ENCODE measurements at regions not wholly inside any gene's neighbourhood (a gene's known extent, or its start where the extent isn't known, plus 50 kb on each side); places are given as distances from the start of the nearest gene placed in this dataset.

GRCh38 chr6:55980627-55981211, 105.3 kb upstream of the BMP5 start:
- peak; percentile 66 for TF ChIP-seq CTCF (IDR thresholded peaks at IDR 0.05; ENCODE audit: extremely low read depth, insufficient read depth, missing control alignments)
- DNase-seq (ENCODE audit: low spot score): peak; percentile 24
- in situ Hi-C loops (cut with MboI; ENCODE audit: low pct_unique_long_range_greater_than_20kb, low sequenced_read_pairs, unreplicated experiment): loop anchor here (25.0 kb wide), 1 partner anchor 307 kb away; no protein-coding TSS in a partner anchor

DNA sequence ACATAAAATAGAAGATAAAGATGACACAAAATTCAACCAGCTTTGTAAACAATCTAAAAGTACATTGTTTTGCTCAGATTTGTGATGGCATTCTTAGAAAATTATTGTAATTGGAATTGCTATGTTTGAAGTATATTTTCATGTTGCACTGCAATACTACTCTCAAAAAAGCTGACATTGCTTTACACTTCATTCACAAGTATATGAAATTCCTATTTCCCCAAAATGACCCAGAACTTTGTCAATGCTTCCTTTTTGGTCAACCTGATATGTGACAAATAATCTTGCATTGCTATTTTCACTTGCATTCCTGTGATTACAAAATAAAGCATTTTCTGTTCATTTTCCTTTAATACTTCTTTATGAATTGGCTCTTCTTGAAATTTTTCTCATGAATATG, 104.1 kb upstream of the BMP5 start:
- DNase-seq (ENCODE audit: low spot score): no peak
- in situ Hi-C loops (cut with MboI; ENCODE audit: low pct_unique_long_range_greater_than_20kb, low sequenced_read_pairs, unreplicated experiment): loop anchor here (25.0 kb wide), 1 partner anchor 308 kb away; no protein-coding TSS in a partner anchor
- no peak for TF ChIP-seq CTCF (IDR thresholded peaks at IDR 0.05; ENCODE audit: extremely low read depth, insufficient read depth, missing control alignments)

DNA sequence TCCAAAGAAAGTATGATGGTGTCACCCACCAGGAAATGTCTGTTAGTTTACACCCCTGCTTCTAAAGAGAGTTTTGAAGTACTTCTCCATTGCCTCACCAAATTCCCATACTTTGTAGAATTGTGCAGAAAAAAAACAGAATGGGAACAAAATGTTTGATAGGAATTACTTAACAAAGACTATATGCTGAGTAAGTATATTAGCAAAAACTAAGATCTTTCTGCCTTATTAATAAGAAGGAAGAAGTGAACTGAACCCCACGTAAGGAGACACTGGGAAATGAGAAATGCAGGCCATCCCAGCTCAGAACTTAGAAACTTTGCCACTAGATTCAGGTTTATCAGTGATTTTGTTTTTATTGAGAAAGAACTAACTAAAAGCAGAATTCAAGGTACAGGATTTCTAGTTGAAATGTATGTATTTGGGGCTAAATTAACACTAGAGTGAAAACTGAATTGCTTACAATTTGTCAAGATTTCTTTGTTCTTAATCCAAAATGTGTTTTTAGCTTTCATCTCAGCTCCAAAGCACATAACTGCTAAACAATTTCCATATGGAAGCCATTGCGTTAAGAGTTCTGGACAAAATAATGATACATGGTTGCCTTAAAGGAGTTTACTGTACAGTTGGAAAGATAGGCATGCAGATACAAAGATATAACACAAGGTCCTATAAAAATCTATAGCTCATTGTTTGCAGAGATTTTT, 102.7 kb upstream of the BMP5 start:
- in situ Hi-C loops (cut with MboI; ENCODE audit: low pct_unique_long_range_greater_than_20kb, low sequenced_read_pairs, unreplicated experiment): loop anchor here (25.0 kb wide), 1 partner anchor 309 kb away; no protein-coding TSS in a partner anchor
- no peak for TF ChIP-seq CTCF (IDR thresholded peaks at IDR 0.05; ENCODE audit: extremely low read depth, insufficient read depth, missing control alignments)
- no peak for DNase-seq (ENCODE audit: low spot score)

- in situ Hi-C loops (cut with MboI; ENCODE audit: low pct_unique_long_range_greater_than_20kb, low sequenced_read_pairs, unreplicated experiment): loop anchor here (25.0 kb wide), 1 partner anchor 313 kb away; no protein-coding TSS in a partner anchor
- no peak for TF ChIP-seq CTCF (IDR thresholded peaks at IDR 0.05; ENCODE audit: extremely low read depth, insufficient read depth, missing control alignments)
- DNase-seq (ENCODE audit: low spot score): no peak
Measured at GRCh38 chr6:55974688-55975087, 99.3 kb upstream of the BMP5 start.

DNA sequence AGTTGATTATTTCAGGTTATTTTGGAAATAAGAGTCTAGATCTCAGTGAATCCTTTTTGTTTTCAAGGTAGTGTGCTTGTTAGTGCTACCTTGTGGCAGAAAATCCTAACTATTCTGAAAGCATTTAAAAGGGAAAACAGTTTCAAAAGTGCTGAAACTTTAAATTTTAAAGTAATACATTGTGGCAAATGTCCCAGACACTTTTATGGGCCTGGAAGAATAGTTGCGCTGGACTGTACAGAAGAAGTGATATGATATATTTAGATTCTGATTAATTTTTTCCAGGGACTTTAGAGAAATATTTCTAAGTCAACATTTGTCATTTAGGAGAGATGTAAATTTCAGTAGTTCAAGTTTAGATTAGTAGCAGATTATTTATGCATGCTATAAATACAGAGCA, 96.7 kb upstream of the BMP5 start:
- in situ Hi-C loops (cut with MboI; ENCODE audit: low pct_unique_long_range_greater_than_20kb, low sequenced_read_pairs, unreplicated experiment): no loop called here
- no peak for TF ChIP-seq CTCF (IDR thresholded peaks at IDR 0.05; ENCODE audit: extremely low read depth, insufficient read depth, missing control alignments)

GRCh38 chr6:55969526-55969925, 94.1 kb upstream of the BMP5 start:
- TF ChIP-seq CTCF (IDR thresholded peaks at IDR 0.05; ENCODE audit: extremely low read depth, insufficient read depth, missing control alignments): no peak
- in situ Hi-C loops (cut with MboI; ENCODE audit: low pct_unique_long_range_greater_than_20kb, low sequenced_read_pairs, unreplicated experiment): no loop called here

More for the DNA sequence above, 96.7 kb upstream of the BMP5 start:
- no peak for DNase-seq (ENCODE audit: low spot score)

More at GRCh38 chr6:55969526-55969925, 94.1 kb upstream of the BMP5 start:
- DNase-seq (ENCODE audit: low spot score): no peak

Data from GM13977 (cell line).